Parathyroid adenoma (tissue), 2 donors: ENCODE measurements at regions not wholly inside any gene's neighbourhood (a gene's known extent, or its start where the extent isn't known, plus 50 kb on each side); places are given as distances from the start of the nearest gene placed in this dataset.

Experiments used
- H2AFZ ChIP-seq: fragments of 300-600 bp; sonication (generic); one replicate; pipeline ENCODE4 v1.7.0; 2017; ENCODE audit warnings: antibody characterized with exemption, mild to moderate bottlenecking
- H3K27ac ChIP-seq: fragments of 300-600 bp; sonication (generic); one replicate; pipeline ENCODE4 v1.7.0; 2017
- H3K27me3 ChIP-seq: fragments of 300-600 bp; sonication (generic); one replicate; pipeline ENCODE4 v1.7.0; 2017; ENCODE audit warnings: low read length; ENCODE audit not compliant: control insufficient read depth, insufficient read depth
- H3K36me3 ChIP-seq: fragments of 300-600 bp; sonication (generic); one replicate; pipeline ENCODE4 v1.7.0; 2017; ENCODE audit warnings: low read length; ENCODE audit not compliant: control insufficient read depth, insufficient read depth
- H3K4me1 ChIP-seq: fragments of 300-600 bp; sonication (generic); one replicate; pipeline ENCODE4 v1.7.0; 2017; ENCODE audit warnings: control low read depth
- H3K4me2 ChIP-seq: fragments of 300-600 bp; sonication (generic); one replicate; pipeline ENCODE4 v1.7.0; 2017; ENCODE audit warnings: low read length
- H3K4me3 ChIP-seq: fragments of 300-600 bp; sonication (generic); one replicate; pipeline ENCODE4 v1.7.0; 2017; ENCODE audit warnings: low read depth, low read length
- H3K79me2 ChIP-seq: fragments of 300-600 bp; sonication (generic); one replicate; pipeline ENCODE4 v1.7.0; 2017; ENCODE audit warnings: control low read depth
- H3K9ac ChIP-seq: fragments of 300-600 bp; sonication (generic); one replicate; pipeline ENCODE4 v1.7.0; 2017; ENCODE audit warnings: mild to moderate bottlenecking
- H3K9me3 ChIP-seq: fragments of 300-600 bp; sonication (generic); one replicate; pipeline ENCODE4 v1.7.0; 2017; ENCODE audit warnings: low read length; ENCODE audit not compliant: control insufficient read depth
- TF ChIP-seq, protein P1 (sequence below): fragments of 300-600 bp; sonication (generic); IDR thresholded peaks from one replicate; pipeline ENCODE4 v1.7.0; 2017; ENCODE audit warnings: antibody characterized with exemption, mild to moderate bottlenecking
- donor health status: primary hyperparathyroidism.

DNA sequence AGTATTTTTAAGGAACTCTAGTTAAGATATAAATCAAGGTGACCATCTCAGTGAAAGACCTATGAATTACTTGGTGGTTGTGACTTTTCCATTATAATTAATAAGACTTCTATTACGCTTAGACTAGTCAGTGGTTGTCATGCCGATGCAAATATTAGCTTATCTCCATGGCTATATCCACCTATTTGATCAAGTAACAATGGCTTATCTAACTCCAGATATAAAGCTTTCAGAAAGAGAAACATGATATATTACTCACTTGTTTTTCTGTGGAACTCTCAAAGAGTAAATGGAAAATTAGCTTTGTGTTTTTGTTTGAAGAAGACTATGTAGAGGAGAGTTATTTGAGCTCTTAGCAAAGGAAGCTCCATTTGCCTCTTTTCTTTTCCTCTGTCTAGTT lies 323.8 kb upstream of the DCN start:
- Histone ChIP-seq H3K79me2 (no peaks in the 10 kb centered on the region), H3K4me3 (no peak overlapping the region), H3K4me2 (no peak overlapping the region), H3K4me1 (no peaks in the 10 kb centered on the region), H3K27me3 (no peaks in the 10 kb centered on the region), H2AFZ (no peak overlapping the region), H3K9me3 (no peaks in the 10 kb centered on the region), H3K9ac (no peak overlapping the region), H3K36me3 (no peaks in the 10 kb centered on the region), H3K27ac (no peak overlapping the region)
- TF ChIP-seq, protein P1, sequence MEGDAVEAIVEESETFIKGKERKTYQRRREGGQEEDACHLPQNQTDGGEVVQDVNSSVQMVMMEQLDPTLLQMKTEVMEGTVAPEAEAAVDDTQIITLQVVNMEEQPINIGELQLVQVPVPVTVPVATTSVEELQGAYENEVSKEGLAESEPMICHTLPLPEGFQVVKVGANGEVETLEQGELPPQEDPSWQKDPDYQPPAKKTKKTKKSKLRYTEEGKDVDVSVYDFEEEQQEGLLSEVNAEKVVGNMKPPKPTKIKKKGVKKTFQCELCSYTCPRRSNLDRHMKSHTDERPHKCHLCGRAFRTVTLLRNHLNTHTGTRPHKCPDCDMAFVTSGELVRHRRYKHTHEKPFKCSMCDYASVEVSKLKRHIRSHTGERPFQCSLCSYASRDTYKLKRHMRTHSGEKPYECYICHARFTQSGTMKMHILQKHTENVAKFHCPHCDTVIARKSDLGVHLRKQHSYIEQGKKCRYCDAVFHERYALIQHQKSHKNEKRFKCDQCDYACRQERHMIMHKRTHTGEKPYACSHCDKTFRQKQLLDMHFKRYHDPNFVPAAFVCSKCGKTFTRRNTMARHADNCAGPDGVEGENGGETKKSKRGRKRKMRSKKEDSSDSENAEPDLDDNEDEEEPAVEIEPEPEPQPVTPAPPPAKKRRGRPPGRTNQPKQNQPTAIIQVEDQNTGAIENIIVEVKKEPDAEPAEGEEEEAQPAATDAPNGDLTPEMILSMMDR = no peak

GRCh38 chr12:91505006-91505405 lies 322.4 kb upstream of the DCN start:
- Histone ChIP-seq H3K9me3 (no peaks in the 10 kb centered on the region), H3K27ac (no peak overlapping the region), H3K4me2 (no peak overlapping the region), H3K4me3 (no peak overlapping the region), H2AFZ (no peak overlapping the region), H3K9ac (no peak overlapping the region), H3K4me1 (no peaks in the 10 kb centered on the region), H3K36me3 (no peaks in the 10 kb centered on the region), H3K27me3 (no peaks in the 10 kb centered on the region), H3K79me2 (no peaks in the 10 kb centered on the region)
- TF ChIP-seq, protein P1 = no peak

- no peak overlapping the region for H3K27ac ChIP-seq
- no peaks in the 10 kb centered on the region for H3K79me2 ChIP-seq
- no peaks in the 10 kb centered on the region for H3K4me1 ChIP-seq
- H3K4me2 ChIP-seq = no peak overlapping the region
- H3K9me3 ChIP-seq = no peaks in the 10 kb centered on the region
- TF ChIP-seq, protein P1 = no peak
- H3K27me3 ChIP-seq = no peaks in the 10 kb centered on the region
- H3K9ac ChIP-seq = no peak overlapping the region
- no peaks in the 10 kb centered on the region for H3K36me3 ChIP-seq
- no peak overlapping the region for H3K4me3 ChIP-seq
- no peak overlapping the region for H2AFZ ChIP-seq
Measured at GRCh38 chr12:91502208-91502607, 319.6 kb upstream of the DCN start.

GRCh38 chr12:91496337-91496736 lies 313.7 kb upstream of the DCN start:
- no peaks in the 10 kb centered on the region for H3K9me3 ChIP-seq

GRCh38 chr12:91493308-91493707 lies 310.7 kb upstream of the DCN start:
- Histone ChIP-seq H3K27me3 (no peaks in the 10 kb centered on the region), H3K4me1 (no peaks in the 10 kb centered on the region), H3K27ac (no peak overlapping the region), H3K9me3 (no peaks in the 10 kb centered on the region), H3K4me3 (no peak overlapping the region), H3K79me2 (no peaks in the 10 kb centered on the region), H3K4me2 (no peak overlapping the region), H3K36me3 (no peaks in the 10 kb centered on the region), H2AFZ (no peak overlapping the region), H3K9ac (no peak overlapping the region)
- TF ChIP-seq, protein P1 = no peak

More at GRCh38 chr12:91496337-91496736, 313.7 kb upstream of the DCN start:
- H3K27me3 ChIP-seq = no peaks in the 10 kb centered on the region
- no peak overlapping the region for H3K27ac ChIP-seq
- H3K4me2 ChIP-seq = no peak overlapping the region
- no peak overlapping the region for H2AFZ ChIP-seq
- no peaks in the 10 kb centered on the region for H3K36me3 ChIP-seq
- no peak overlapping the region for H3K9ac ChIP-seq
- no peak overlapping the region for H3K4me3 ChIP-seq
- no peaks in the 10 kb centered on the region for H3K79me2 ChIP-seq
- TF ChIP-seq, protein P1 = no peak
- no peaks in the 10 kb centered on the region for H3K4me1 ChIP-seq
